Lower leg skin (tissue), 3 donors: ENCODE measurements at regions not wholly inside any gene's neighbourhood (a gene's known extent, or its start where the extent isn't known, plus 50 kb on each side); places are given as distances from the start of the nearest gene placed in this dataset.

Experiments used
- POLR2A ChIP-seq, 2 donors: fragments of 450-650 bp; IDR thresholded peaks; one replicate each; pipeline ENCODE4 v1.6.1; 2016 to 2017; ENCODE audit warnings: antibody characterized with exemption in 2 of 2, mild to moderate bottlenecking in 1 of 2, moderate library complexity in 1 of 2
- TF ChIP-seq, protein P1 (sequence below), 3 donors: fragments of 450-650 bp; IDR thresholded peaks; one replicate each; pipeline ENCODE4 v1.5.1; 2016; ENCODE audit warnings: antibody characterized with exemption in 3 of 3, mild to moderate bottlenecking in 3 of 3, moderate library complexity in 2 of 3

DNA sequence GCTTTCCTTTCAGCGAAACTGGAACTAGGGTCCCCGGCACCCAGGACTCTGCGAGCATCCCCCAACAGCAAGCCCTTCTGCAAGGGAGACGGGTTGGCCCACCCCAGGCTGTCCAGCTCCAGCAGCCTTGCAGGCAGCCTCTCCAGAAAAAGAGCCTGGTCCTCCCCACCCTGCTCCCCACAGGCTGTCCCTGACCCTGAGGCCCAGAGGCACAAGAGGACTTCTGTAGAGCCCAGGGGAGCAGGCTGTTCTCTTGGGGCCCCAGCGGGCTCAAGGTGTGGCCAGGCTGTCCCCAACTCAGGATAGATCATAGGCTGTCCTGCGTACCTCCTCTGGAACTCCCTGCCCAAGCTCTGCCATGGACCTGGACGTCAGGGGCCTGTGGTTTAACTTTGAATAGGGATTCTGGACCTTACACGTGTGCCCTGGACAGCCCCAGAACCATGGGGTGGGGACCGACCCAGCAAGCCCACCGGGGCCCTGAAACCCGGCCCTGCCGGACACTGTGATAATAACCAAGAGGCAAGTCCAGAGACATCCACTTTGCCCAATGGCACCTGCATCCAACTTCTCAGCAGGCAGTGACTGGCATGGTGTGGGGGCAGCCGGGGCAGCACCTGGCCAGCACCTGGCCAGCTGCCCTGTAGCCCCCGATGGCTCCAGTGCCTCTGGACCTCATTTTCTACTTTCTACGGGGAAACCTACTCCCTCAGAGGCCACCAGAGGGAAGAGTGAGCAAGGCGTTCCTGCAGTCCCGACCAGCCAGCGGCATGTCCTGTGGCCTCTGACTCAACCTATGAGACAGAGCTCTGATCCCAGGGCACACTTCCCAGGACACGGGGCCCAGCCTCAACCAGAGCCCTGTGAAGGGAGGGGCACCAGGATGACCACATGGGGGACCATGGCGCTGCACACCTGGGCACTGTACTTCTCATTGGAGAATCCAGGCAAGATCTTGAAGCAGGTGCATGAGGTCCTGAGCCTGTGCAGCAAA lies 50.9 kb upstream of the TPM4 start:
- TF ChIP-seq POLR2A (IDR thresholded peaks at IDR 0.05), result no peak
- TF ChIP-seq, protein P1, sequence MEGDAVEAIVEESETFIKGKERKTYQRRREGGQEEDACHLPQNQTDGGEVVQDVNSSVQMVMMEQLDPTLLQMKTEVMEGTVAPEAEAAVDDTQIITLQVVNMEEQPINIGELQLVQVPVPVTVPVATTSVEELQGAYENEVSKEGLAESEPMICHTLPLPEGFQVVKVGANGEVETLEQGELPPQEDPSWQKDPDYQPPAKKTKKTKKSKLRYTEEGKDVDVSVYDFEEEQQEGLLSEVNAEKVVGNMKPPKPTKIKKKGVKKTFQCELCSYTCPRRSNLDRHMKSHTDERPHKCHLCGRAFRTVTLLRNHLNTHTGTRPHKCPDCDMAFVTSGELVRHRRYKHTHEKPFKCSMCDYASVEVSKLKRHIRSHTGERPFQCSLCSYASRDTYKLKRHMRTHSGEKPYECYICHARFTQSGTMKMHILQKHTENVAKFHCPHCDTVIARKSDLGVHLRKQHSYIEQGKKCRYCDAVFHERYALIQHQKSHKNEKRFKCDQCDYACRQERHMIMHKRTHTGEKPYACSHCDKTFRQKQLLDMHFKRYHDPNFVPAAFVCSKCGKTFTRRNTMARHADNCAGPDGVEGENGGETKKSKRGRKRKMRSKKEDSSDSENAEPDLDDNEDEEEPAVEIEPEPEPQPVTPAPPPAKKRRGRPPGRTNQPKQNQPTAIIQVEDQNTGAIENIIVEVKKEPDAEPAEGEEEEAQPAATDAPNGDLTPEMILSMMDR (IDR thresholded peaks at IDR 0.05), result no peak
